GM18909 (cell line): ENCODE measurements at regions not wholly inside any gene's neighbourhood (a gene's known extent, or its start where the extent isn't known, plus 50 kb on each side); places are given as distances from the start of the nearest gene placed in this dataset.
"Not testable (repeated sequence)": the region's sequence is repeated elsewhere in the genome, so short reads cannot be mapped to it uniquely, and the experiment has no call there.

Experiments used
- ATAC-seq: cut with Tn5 transposase; IDR thresholded peaks from one replicate; pipeline ENCODE4 v1.9.1; 2021; ENCODE audit warnings: mild to moderate bottlenecking; ENCODE audit not compliant: unreplicated experiment, poor library complexity

GRCh38 chr2:188785490-188785889, 188.7 kb upstream of the COL3A1 start:
- no peak for ATAC-seq

- ATAC-seq = no peak
These were observed 187.8 kb upstream of the COL3A1 start for GRCh38 chr2:188786368-188786841.

GRCh38 chr2:188787021-188787657, 187.0 kb upstream of the COL3A1 start:
- no peak for ATAC-seq

- no peak for ATAC-seq
These were observed 186.4 kb upstream of the COL3A1 start for GRCh38 chr2:188787658-188788240.

- ATAC-seq = no peak
These were observed 185.6 kb upstream of the COL3A1 start for GRCh38 chr2:188788621-188789020.

- no peak for ATAC-seq
These were observed 184.2 kb upstream of the COL3A1 start for GRCh38 chr2:188789951-188790350.

GRCh38 chr2:188794453-188794852, 179.7 kb upstream of the COL3A1 start:
- ATAC-seq = not testable (repeated sequence)

GRCh38 chr2:188795762-188796161, 178.4 kb upstream of the COL3A1 start:
- ATAC-seq = no peak

GRCh38 chr2:188797371-188797770, 176.8 kb upstream of the COL3A1 start:
- no peak for ATAC-seq

- ATAC-seq = no peak
These were observed 176.0 kb upstream of the COL3A1 start for GRCh38 chr2:188798159-188798558.

- ATAC-seq = no peak
These were observed 169.0 kb upstream of the COL3A1 start for GRCh38 chr2:188805219-188805618.

- ATAC-seq = no peak
These were observed 165.2 kb upstream of the COL3A1 start for GRCh38 chr2:188808947-188809355.

- no peak for ATAC-seq
These were observed 163.6 kb upstream of the COL3A1 start for GRCh38 chr2:188810586-188810985.

GRCh38 chr2:188811522-188811921, 162.7 kb upstream of the COL3A1 start:
- no peak for ATAC-seq

- ATAC-seq = no peak
These were observed 160.9 kb upstream of the COL3A1 start for GRCh38 chr2:188813315-188813714.

GRCh38 chr2:188813857-188814256, 160.3 kb upstream of the COL3A1 start:
- no peak for ATAC-seq

GRCh38 chr2:188819011-188819410, 155.2 kb upstream of the COL3A1 start:
- no peak for ATAC-seq

GRCh38 chr2:188819792-188820191, 154.4 kb upstream of the COL3A1 start:
- no peak for ATAC-seq

- no peak for ATAC-seq
These were observed 153.6 kb upstream of the COL3A1 start for GRCh38 chr2:188820576-188820975.

- no peak for ATAC-seq
These were observed 150.0 kb upstream of the COL3A1 start for GRCh38 chr2:188824125-188824524.

GRCh38 chr2:188833331-188833730, 140.8 kb upstream of the COL3A1 start:
- no peak for ATAC-seq

GRCh38 chr2:188833799-188834198, 140.4 kb upstream of the COL3A1 start:
- ATAC-seq = no peak
